BLaER1 (cell line): ENCODE measurements at regions not wholly inside any gene's neighbourhood (a gene's known extent, or its start where the extent isn't known, plus 50 kb on each side); places are given as distances from the start of the nearest gene placed in this dataset.
"Not testable (repeated sequence)": the region's sequence is repeated elsewhere in the genome, so short reads cannot be mapped to it uniquely, and the experiment has no call there.

Experiments
- H3K27ac ChIP-seq: shearing (Covaris generic); formaldehyde crosslinking; 2 replicates; pipeline ENCODE4 v1.8.1; 2022
- H3K27me3 ChIP-seq: shearing (Covaris generic); formaldehyde crosslinking; 2 replicates; pipeline ENCODE4 v1.8.1; 2022
- H3K36me3 ChIP-seq: shearing (Covaris generic); formaldehyde crosslinking; 2 replicates; pipeline ENCODE4 v1.8.1; 2022
- H3K4me1 ChIP-seq: shearing (Covaris generic); formaldehyde crosslinking; 2 replicates; pipeline ENCODE4 v1.8.1; 2022
- H3K4me2 ChIP-seq: shearing (Covaris generic); formaldehyde crosslinking; 2 replicates; pipeline ENCODE4 v1.8.1; 2022
- H3K4me3 ChIP-seq: shearing (Covaris generic); formaldehyde crosslinking; 2 replicates; pipeline ENCODE4 v1.8.1; 2022
- H3K9ac ChIP-seq: shearing (Covaris generic); formaldehyde crosslinking; 2 replicates; pipeline ENCODE4 v1.8.1; 2022
- H3K9me3 ChIP-seq: shearing (Covaris generic); formaldehyde crosslinking; 2 replicates; pipeline ENCODE4 v1.8.1; 2022
- H4K20me1 ChIP-seq: shearing (Covaris generic); formaldehyde crosslinking; 2 replicates; pipeline ENCODE4 v1.8.1; 2022
- Cebpa-rat ChIP-seq: shearing (Covaris generic); IDR thresholded peaks from 2 replicates; pipeline ENCODE4 v1.8.1; 2022

DNA sequence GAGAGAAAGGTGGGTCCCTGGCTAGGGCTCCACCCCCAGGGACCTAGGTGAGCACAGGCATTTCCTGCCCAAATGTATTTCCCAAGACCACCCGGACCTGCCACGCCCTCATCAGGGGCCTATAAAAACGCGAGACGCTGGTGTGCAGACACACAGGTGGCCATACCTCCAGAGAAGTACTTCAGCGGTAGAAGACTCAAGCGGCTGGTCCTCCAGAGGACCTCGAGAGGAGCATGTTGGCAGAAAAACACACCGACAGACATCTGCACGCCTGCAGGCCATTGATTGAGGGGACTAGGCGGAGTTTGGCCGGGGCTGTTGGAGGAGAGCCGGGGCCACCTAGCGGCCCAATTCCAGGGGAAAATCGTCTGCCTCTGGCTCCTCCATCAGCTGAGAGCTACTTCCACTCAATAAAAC, 695.8 kb upstream of the MMS22L start:
- Histone ChIP-seq H3K4me2 (no peak overlapping the region), H3K4me1 (no peaks in the 10 kb centered on the region), H3K9ac (no peak overlapping the region), H4K20me1 (no peaks in the 10 kb centered on the region), H3K27me3 (no peaks in the 10 kb centered on the region), H3K27ac (no peak overlapping the region), H3K9me3 (no peaks in the 10 kb centered on the region), H3K36me3 (no peaks in the 10 kb centered on the region), H3K4me3 (no peak overlapping the region)
- TF ChIP-seq Cebpa-rat, result no peak

DNA sequence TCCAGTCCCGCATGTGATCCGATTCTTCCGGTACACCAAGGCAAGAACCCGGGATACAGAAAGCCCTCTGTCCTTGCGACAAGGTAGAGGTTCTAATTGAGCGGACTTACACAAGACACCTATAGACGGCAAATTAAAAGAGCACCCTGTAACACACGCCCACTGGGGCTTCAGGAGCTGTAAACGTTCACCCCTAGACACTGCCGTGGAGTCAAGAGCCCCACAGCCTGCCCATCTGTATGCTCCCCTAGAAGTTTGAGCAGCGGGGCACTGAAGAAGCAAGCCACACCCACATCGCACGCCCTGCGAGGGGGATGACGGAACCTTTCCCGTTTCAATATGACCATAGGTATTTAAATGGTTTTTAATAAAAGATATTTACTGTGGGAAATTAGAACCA, 696.3 kb upstream of the MMS22L start:
- H4K20me1 ChIP-seq, H3K27ac ChIP-seq, H3K4me1 ChIP-seq, H3K9ac ChIP-seq, H3K4me2 ChIP-seq, H3K9me3 ChIP-seq, H3K27me3 ChIP-seq, H3K4me3 ChIP-seq, H3K36me3 ChIP-seq: not testable (repeated sequence)

DNA sequence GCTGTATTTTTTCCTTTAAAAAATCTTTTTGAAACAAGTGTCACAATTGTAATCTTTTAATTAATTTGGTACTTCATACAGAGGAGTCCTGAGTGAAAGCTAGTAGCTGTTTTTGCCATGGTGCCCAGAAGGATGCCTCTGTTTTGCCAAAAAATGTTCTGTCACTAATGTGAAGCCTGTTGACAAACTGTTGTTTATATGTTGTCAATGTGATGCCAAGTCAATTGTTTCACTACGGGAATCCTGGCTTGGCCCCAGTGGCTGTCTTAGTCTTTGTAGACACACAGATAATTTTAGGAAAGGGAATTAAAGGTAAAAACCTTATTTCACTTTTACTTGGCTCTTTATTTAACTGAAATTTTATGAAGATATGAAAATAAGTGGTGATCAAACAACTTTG, 706.4 kb upstream of the MMS22L start:
- no peaks in the 10 kb centered on the region for H4K20me1 ChIP-seq
- no peaks in the 10 kb centered on the region for H3K27me3 ChIP-seq
- H3K9me3 ChIP-seq, result no peaks in the 10 kb centered on the region
- no peak overlapping the region for H3K9ac ChIP-seq
- no peak overlapping the region for H3K4me2 ChIP-seq
- H3K27ac ChIP-seq, result no peak overlapping the region
- H3K4me3 ChIP-seq, result no peak overlapping the region
- TF ChIP-seq Cebpa-rat, result no peak
- H3K36me3 ChIP-seq, result no peaks in the 10 kb centered on the region
- H3K4me1 ChIP-seq, result no peaks in the 10 kb centered on the region

- Histone ChIP-seq H3K27me3 (no peaks in the 10 kb centered on the region), H3K4me2 (no peak overlapping the region), H3K36me3 (no peaks in the 10 kb centered on the region), H3K27ac (no peak overlapping the region), H4K20me1 (no peaks in the 10 kb centered on the region), H3K4me3 (no peak overlapping the region), H3K9ac (no peak overlapping the region), H3K9me3 (no peaks in the 10 kb centered on the region), H3K4me1 (no peaks in the 10 kb centered on the region)
- no peak for TF ChIP-seq Cebpa-rat
These were observed 712.1 kb upstream of the MMS22L start for GRCh38 chr6:97995158-97995557.

- Histone ChIP-seq H3K4me3 (no peak overlapping the region), H3K36me3 (no peaks in the 10 kb centered on the region), H3K4me2 (no peak overlapping the region)
These were observed 719.7 kb upstream of the MMS22L start for GRCh38 chr6:98002678-98003077.

GRCh38 chr6:98014442-98015201, 731.6 kb upstream of the MMS22L start:
- H3K27ac ChIP-seq, result no peak overlapping the region
- no peaks in the 10 kb centered on the region for H3K9me3 ChIP-seq
- no peak overlapping the region for H3K4me3 ChIP-seq
- no peak for TF ChIP-seq Cebpa-rat
- H4K20me1 ChIP-seq, result no peaks in the 10 kb centered on the region
- no peaks in the 10 kb centered on the region for H3K4me1 ChIP-seq
- H3K36me3 ChIP-seq, result no peaks in the 10 kb centered on the region
- H3K9ac ChIP-seq, result no peak overlapping the region
- no peak overlapping the region for H3K4me2 ChIP-seq
- H3K27me3 ChIP-seq, result no peaks in the 10 kb centered on the region

More at GRCh38 chr6:98002678-98003077, 719.7 kb upstream of the MMS22L start:
- no peak overlapping the region for H3K9ac ChIP-seq
- H3K27ac ChIP-seq, result no peak overlapping the region
- no peaks in the 10 kb centered on the region for H3K9me3 ChIP-seq
- H4K20me1 ChIP-seq, result no peaks in the 10 kb centered on the region
- H3K27me3 ChIP-seq, result no peaks in the 10 kb centered on the region
- TF ChIP-seq Cebpa-rat, result no peak
- no peaks in the 10 kb centered on the region for H3K4me1 ChIP-seq

DNA sequence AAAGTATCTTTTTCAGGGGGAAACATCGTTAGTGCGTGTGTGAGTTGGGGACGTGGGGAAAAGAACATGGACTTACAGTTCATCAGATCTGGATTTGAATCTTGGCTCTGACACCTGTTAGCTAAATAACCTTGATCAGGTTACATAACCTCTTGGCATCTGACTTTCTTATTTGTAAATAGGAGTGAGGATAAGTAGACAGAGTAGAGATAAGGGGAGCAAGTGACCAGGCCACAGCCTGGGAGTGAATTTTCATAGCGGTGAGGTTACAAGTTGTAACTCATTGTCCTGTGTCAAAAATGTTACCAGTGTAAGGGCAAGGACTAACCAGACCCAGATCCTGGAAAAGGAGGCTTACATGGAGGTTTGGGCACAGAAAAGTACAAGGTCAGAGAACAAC, 733.5 kb upstream of the MMS22L start:
- no peaks in the 10 kb centered on the region for H4K20me1 ChIP-seq
- H3K27me3 ChIP-seq, result no peaks in the 10 kb centered on the region
- no peaks in the 10 kb centered on the region for H3K9me3 ChIP-seq
- no peaks in the 10 kb centered on the region for H3K36me3 ChIP-seq
- no peaks in the 10 kb centered on the region for H3K4me1 ChIP-seq
- no peak overlapping the region for H3K4me2 ChIP-seq
- no peak overlapping the region for H3K4me3 ChIP-seq
- no peak overlapping the region for H3K9ac ChIP-seq
- no peak overlapping the region for H3K27ac ChIP-seq
- no peak for TF ChIP-seq Cebpa-rat

GRCh38 chr6:98020222-98020621, 737.2 kb upstream of the MMS22L start:
- Histone ChIP-seq H4K20me1 (no peaks in the 10 kb centered on the region), H3K9ac (no peak overlapping the region), H3K27ac (no peak overlapping the region), H3K9me3 (no peaks in the 10 kb centered on the region), H3K4me1 (no peaks in the 10 kb centered on the region), H3K4me3 (no peak overlapping the region), H3K27me3 (no peaks in the 10 kb centered on the region), H3K36me3 (no peaks in the 10 kb centered on the region), H3K4me2 (no peak overlapping the region)
- TF ChIP-seq Cebpa-rat, result no peak

GRCh38 chr6:98024359-98024758, 741.3 kb upstream of the MMS22L start:
- H3K4me1 ChIP-seq, result no peaks in the 10 kb centered on the region
- no peak overlapping the region for H3K27ac ChIP-seq
- H3K9ac ChIP-seq, result no peak overlapping the region
- no peaks in the 10 kb centered on the region for H3K27me3 ChIP-seq
- H3K9me3 ChIP-seq, result no peaks in the 10 kb centered on the region
- no peak overlapping the region for H3K4me3 ChIP-seq
- TF ChIP-seq Cebpa-rat, result no peak
- H3K36me3 ChIP-seq, result no peaks in the 10 kb centered on the region
- no peaks in the 10 kb centered on the region for H4K20me1 ChIP-seq
- H3K4me2 ChIP-seq, result no peak overlapping the region

- H3K27me3 ChIP-seq, result no peaks in the 10 kb centered on the region
- no peak overlapping the region for H3K27ac ChIP-seq
- no peaks in the 10 kb centered on the region for H3K9me3 ChIP-seq
- TF ChIP-seq Cebpa-rat, result no peak
- no peak overlapping the region for H3K4me3 ChIP-seq
- H3K4me2 ChIP-seq, result no peak overlapping the region
- H4K20me1 ChIP-seq, result no peaks in the 10 kb centered on the region
- H3K9ac ChIP-seq, result no peak overlapping the region
- H3K36me3 ChIP-seq, result no peaks in the 10 kb centered on the region
- H3K4me1 ChIP-seq, result peaks cover 21% of the 10 kb centered on the region
These were observed 744.9 kb upstream of the MMS22L start for GRCh38 chr6:98027898-98028297.

DNA sequence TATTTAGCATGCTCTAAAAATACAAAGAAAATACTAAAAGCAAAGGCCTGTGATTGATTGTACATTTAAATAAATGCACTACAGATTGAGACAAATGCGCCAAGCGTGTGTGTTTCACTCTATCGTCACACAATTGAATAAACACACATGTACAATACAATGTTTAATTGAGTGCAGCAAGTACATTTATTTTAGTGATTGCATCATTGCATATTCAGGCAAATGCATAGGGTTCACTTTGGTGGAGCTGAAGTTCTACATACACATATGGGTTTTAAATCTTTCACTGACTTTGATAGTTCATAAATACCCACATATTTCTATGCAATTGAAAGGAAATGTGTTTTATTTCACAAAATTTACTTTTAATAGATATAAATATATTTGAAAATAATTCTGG, 750.6 kb upstream of the MMS22L start:
- Histone ChIP-seq H3K36me3 (no peaks in the 10 kb centered on the region), H3K27ac (no peak overlapping the region), H3K9ac (no peak overlapping the region), H3K4me1 (peaks cover 35% of the 10 kb centered on the region), H3K4me3 (no peak overlapping the region), H3K4me2 (no peak overlapping the region), H3K27me3 (no peaks in the 10 kb centered on the region), H3K9me3 (no peaks in the 10 kb centered on the region), H4K20me1 (no peaks in the 10 kb centered on the region)
- no peak for TF ChIP-seq Cebpa-rat
